K562 (cell line): ENCODE measurements at regions not wholly inside any gene's neighbourhood (a gene's known extent, or its start where the extent isn't known, plus 50 kb on each side); places are given as distances from the start of the nearest gene placed in this dataset.

Experiments
- ATAC-seq: fragments of 200-7000 bp; cut with Tn5 transposase; 3 replicates; pipeline ENCODE4 v1.9.1; 2020; ENCODE audit warnings: moderate library complexity
- BruUV-seq: library from RNA; stranded (reverse); fragments of 400-500 nt; replicated peaks from 2 replicates; lab custom pipeline; 2021; lab: Mats Ljungman, UMichigan
- CTCF ChIA-PET: fragments of 300-600 bp; formaldehyde crosslinking; extraction: SDS; loops from one replicate; lab custom pipeline; 2021; ENCODE audit warnings: low intra/inter-chr PET ratio; lab: Yijun Ruan, JAX
- POLR2A ChIA-PET: fragments of 300-600, 350-650 bp; sonication (Branson Sonifier 250); formaldehyde crosslinking; extraction: SDS; loops from one replicate; lab custom pipeline; 2021; ENCODE audit warnings: antibody characterized with exemption, inconsistent platforms; lab: Yijun Ruan, JAX
- DNase-seq, 4 experiments: peaks; one replicate each; pipeline versions ENCODE4 v3.0.0 to v3.0.0-alpha.2; 2011 to 2018; ENCODE audit warnings: low spot score in 3 of 4, mixed read lengths in 3 of 4; ENCODE audit errors: extremely low read depth in 1 of 4
- FAIRE-seq: peaks from 2 replicates; lab custom pipeline; 2011; peaks lifted over from hg19 to GRCh38; lab: Jason Lieb, UNC
- H2AFZ ChIP-seq: 2 replicates; pipeline ENCODE4 v1.6.0; 2011; ENCODE audit warnings: low read depth, low read length, control low read depth, inconsistent platforms
- H3K27ac ChIP-seq: fragments of 200-600 bp; 3 replicates; pipeline ENCODE4 v1.8.0; 2011; ENCODE audit warnings: low read depth, mild to moderate bottlenecking, control low read depth, inconsistent platforms, low read length, moderate library complexity, mixed read lengths; ENCODE audit errors: extremely low read depth
- H3K27me3 ChIP-seq, 2 experiments: fragments of 300-600 bp in 1 of 2; 2 replicates in 1 of 2; 3 replicates in 1 of 2; pipeline versions ENCODE4 v1.6.0 to v1.8.0; 2011; ENCODE audit warnings: inconsistent platforms in 2 of 2, low read length in 2 of 2, mild to moderate bottlenecking in 1 of 2, mixed read lengths in 1 of 2, moderate library complexity in 1 of 2; ENCODE audit not compliant: control insufficient read depth in 2 of 2, insufficient read depth in 2 of 2
- H3K36me3 ChIP-seq: fragments of 300-600 bp; 3 replicates; pipeline ENCODE4 v1.8.0; 2011; ENCODE audit warnings: mild to moderate bottlenecking, low read length, inconsistent platforms; ENCODE audit not compliant: control insufficient read depth, insufficient read depth
- H3K4me1 ChIP-seq, 2 experiments: fragments of 200-600 bp in 1 of 2; replicated peaks in 1 of 2; 2 replicates in 1 of 2; 3 replicates in 1 of 2; pipeline versions ENCODE4 v1.5.1 to v1.8.0; 2011; ENCODE audit warnings: inconsistent platforms in 2 of 2, low read length in 2 of 2, mild to moderate bottlenecking in 1 of 2, mixed read lengths in 1 of 2, moderate library complexity in 1 of 2; ENCODE audit not compliant: control insufficient read depth in 2 of 2, insufficient read depth in 2 of 2
- H3K4me2 ChIP-seq: 2 replicates; pipeline ENCODE4 v1.6.1; 2011; ENCODE audit warnings: low read length, control low read depth, inconsistent platforms, mixed read lengths; ENCODE audit not compliant: insufficient read depth
- H3K4me3 ChIP-seq: fragments of 200-600 bp; sonication (generic), shearing (Covaris generic); 2 replicates; pipeline ENCODE4 v1.5.1; 2016; ENCODE audit warnings: control low read depth, inconsistent platforms
- H3K79me2 ChIP-seq: fragments of 200-600 bp; 3 replicates; pipeline ENCODE4 v1.8.0; 2011; ENCODE audit warnings: low read length, inconsistent platforms; ENCODE audit not compliant: control insufficient read depth, insufficient read depth
- H3K9ac ChIP-seq, 2 experiments: 2 replicates each; pipeline versions ENCODE4 v1.6.0 to v1.6.1; 2011; ENCODE audit warnings: low read depth in 2 of 2, low read length in 2 of 2, control low read depth in 1 of 2, inconsistent platforms in 1 of 2, mild to moderate bottlenecking in 1 of 2, mixed read lengths in 1 of 2; ENCODE audit not compliant: insufficient read depth in 1 of 2
- H3K9me1 ChIP-seq: one replicate; pipeline ENCODE4 v1.6.0; 2011; ENCODE audit warnings: inconsistent platforms, mild to moderate bottlenecking, low read length, moderate library complexity; ENCODE audit not compliant: control insufficient read depth, insufficient read depth
- H3K9me3 ChIP-seq: replicated peaks from 2 replicates; pipeline ENCODE4 v1.5.1; 2011; ENCODE audit warnings: low read depth, low read length, inconsistent platforms; ENCODE audit not compliant: control insufficient read depth, insufficient read depth
- H4K20me1 ChIP-seq: replicated peaks from 2 replicates; pipeline ENCODE4 v1.6.1; 2011; ENCODE audit warnings: low read length, inconsistent platforms, mixed read lengths; ENCODE audit not compliant: control insufficient read depth, insufficient read depth
- ARNT ChIP-seq, 2 experiments: fragments of 450-650 bp; IDR thresholded peaks; 2 replicates each; pipeline ENCODE4 v1.6.1; 2016; ENCODE audit warnings: mild to moderate bottlenecking in 1 of 2
- ATF1 ChIP-seq, 2 experiments: fragments of 450-650 bp in 1 of 2; IDR thresholded peaks; 2 replicates each; pipeline ENCODE4 v1.6.1; 2016; ENCODE audit warnings: missing compliant biosample characterization in 1 of 2, missing genetic modification characterization in 1 of 2
- BCL6 ChIP-seq: fragments of 250-450 bp; sonication (Bioruptor Pico); IDR thresholded peaks from 2 replicates; pipeline ENCODE4 v1.4.0; 2020
- FOSL1 ChIP-seq: fragments of 200-800 bp; sonication (Bioruptor generic); conservative IDR thresholded peaks from 2 replicates; pipeline ENCODE4 v1.6.1; 2016; ENCODE audit warnings: missing genetic modification characterization, missing compliant biosample characterization
- FOXJ2 ChIP-seq: fragments of 200-800 bp; sonication (Bioruptor generic); IDR thresholded peaks from 2 replicates; pipeline ENCODE4 v1.6.1; 2016; ENCODE audit warnings: missing genetic modification characterization, missing compliant biosample characterization
- KAT2B ChIP-seq: IDR thresholded peaks from one replicate; pipeline ENCODE4 v1.6.1; 2012; ENCODE audit warnings: low read depth, mild to moderate bottlenecking, control low read depth, inconsistent platforms, low read length, moderate library complexity
- PHF21A ChIP-seq: fragments of 450-650 bp; IDR thresholded peaks from 2 replicates; pipeline ENCODE4 v1.6.1; 2017; ENCODE audit warnings: low read depth, borderline replicate concordance
- POLR2AphosphoS2 ChIP-seq: IDR thresholded peaks from 2 replicates; pipeline ENCODE4 v1.6.1; 2012; ENCODE audit warnings: low read length, improper control_type of control experiment
- TFAM ChIP-seq: fragments of 250-450 bp; sonication (Bioruptor Pico); conservative IDR thresholded peaks from 2 replicates; pipeline ENCODE4 v1.5.0; 2021; ENCODE audit warnings: mild to moderate bottlenecking, moderate library complexity
- ZNF140 ChIP-seq: fragments of 250-450 bp; sonication (Bioruptor Pico); IDR thresholded peaks from 2 replicates; pipeline ENCODE4 v1.8.0; 2021; ENCODE audit warnings: moderate library complexity, mild to moderate bottlenecking, inconsistent platforms
- ZNF184 ChIP-seq: sonication (generic); formaldehyde crosslinking; IDR thresholded peaks from 2 replicates; pipeline ENCODE4 v1.5.0; 2020; ENCODE audit warnings: missing genetic modification reagents
- ZNF695 ChIP-seq: fragments of 450-650 bp; formaldehyde crosslinking; IDR thresholded peaks from 2 replicates; pipeline ENCODE4 v1.4.0; 2020; ENCODE audit warnings: mild to moderate bottlenecking, moderate library complexity
- WGBS: fragments of 100-300 bp; shearing (Covaris generic); methylation state at CpG from one replicate; pipeline ENCODE4 v1.1.6; 2016; ENCODE audit warnings: low coverage, mixed read lengths; ENCODE audit not compliant: insufficient coverage; ENCODE audit errors: missing lambda C conversion rate; 5-methylcytosine and 5-hydroxymethylcytosine counted together
- in situ Hi-C: fragments of 300-500 bp; cut with MboI; formaldehyde crosslinking; loops from 4 replicates; pipeline ENCODE4 v1.15.0; 2018; ENCODE audit warnings: inconsistent platforms, mixed read lengths
- intact Hi-C: fragments of 100-400 bp; cut with micrococcal nuclease; formaldehyde crosslinking; loops from 2 replicates; pipeline ENCODE4 v1.14.2; 2022
- TF ChIP-seq, protein P1 (sequence below), 2 experiments: fragments of 450-650 bp; conservative IDR thresholded peaks; 2 replicates each; pipeline ENCODE4 v1.6.1; 2017; ENCODE audit warnings: mild to moderate bottlenecking in 2 of 2, moderate library complexity in 2 of 2
- TF ChIP-seq, protein P2 (sequence below), 2 experiments: fragments of 450-650 bp; formaldehyde crosslinking in 1 of 2; IDR thresholded peaks; 2 replicates each; pipeline versions ENCODE4 v1.4.0 to v1.6.1; 2014 to 2020; ENCODE audit warnings: mild to moderate bottlenecking in 2 of 2, borderline replicate concordance in 1 of 2, low read depth in 1 of 2

- TF ChIP-seq, protein P1, sequence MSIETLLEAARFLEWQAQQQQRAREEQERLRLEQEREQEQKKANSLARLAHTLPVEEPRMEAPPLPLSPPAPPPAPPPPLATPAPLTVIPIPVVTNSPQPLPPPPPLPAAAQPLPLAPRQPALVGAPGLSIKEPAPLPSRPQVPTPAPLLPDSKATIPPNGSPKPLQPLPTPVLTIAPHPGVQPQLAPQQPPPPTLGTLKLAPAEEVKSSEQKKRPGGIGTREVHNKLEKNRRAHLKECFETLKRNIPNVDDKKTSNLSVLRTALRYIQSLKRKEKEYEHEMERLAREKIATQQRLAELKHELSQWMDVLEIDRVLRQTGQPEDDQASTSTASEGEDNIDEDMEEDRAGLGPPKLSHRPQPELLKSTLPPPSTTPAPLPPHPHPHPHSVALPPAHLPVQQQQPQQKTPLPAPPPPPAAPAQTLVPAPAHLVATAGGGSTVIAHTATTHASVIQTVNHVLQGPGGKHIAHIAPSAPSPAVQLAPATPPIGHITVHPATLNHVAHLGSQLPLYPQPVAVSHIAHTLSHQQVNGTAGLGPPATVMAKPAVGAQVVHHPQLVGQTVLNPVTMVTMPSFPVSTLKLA (conservative IDR thresholded peaks at IDR 0.05) = no peak
- no peak for TF ChIP-seq PHF21A
- TF ChIP-seq FOXJ2 (tag) = no peak
Measured at GRCh38 chr3:4060064-4060463, 243.1 kb upstream of the SETMAR start (continued).

GRCh38 chr3:4060603-4061002 is 242.6 kb upstream of the SETMAR start:
- Histone ChIP-seq H2AFZ (no peak overlapping the region), H3K9me3 (no peaks in the 10 kb centered on the region), H3K27me3 (no peaks in the 10 kb centered on the region), H3K4me2 (no peak overlapping the region), H3K9me1 (no peaks in the 10 kb centered on the region), H3K36me3 (no peaks in the 10 kb centered on the region), H3K27ac (no peak overlapping the region), H3K4me1 (no peaks in the 10 kb centered on the region), H3K4me3 (no peak overlapping the region), H4K20me1 (no peaks in the 10 kb centered on the region), H3K79me2 (no peaks in the 10 kb centered on the region), H3K9ac (no peak overlapping the region)
- no TSS peak for BruUV-seq
- WGBS = 18% methylated on average over 1 of the region's 1 CpG
- in situ Hi-C loops = no loop called here
- ChIA-PET CTCF (no interaction called here), POLR2A (no interaction called here)
- intact Hi-C loops = no loop called here
- FAIRE-seq = no peak
- DNase-seq = no peak
- no peak for ATAC-seq
- TF ChIP-seq ATF1 (CRISPR knock-in tag; IDR thresholded peaks at IDR 0.05) = no peak
- no peak for TF ChIP-seq ATF1 (tag; IDR thresholded peaks at IDR 0.05)
- TF ChIP-seq ZNF140 (CRISPR knock-in tag) = no peak
- TF ChIP-seq TFAM (CRISPR knock-in tag) = no peak
- TF ChIP-seq KAT2B = no peak
- TF ChIP-seq POLR2AphosphoS2 = no peak
- TF ChIP-seq ZNF695 = no peak
- no peak for TF ChIP-seq FOSL1
- no peak for TF ChIP-seq ARNT (IDR thresholded peaks at IDR 0.05)
- TF ChIP-seq BCL6 (CRISPR knock-in tag) = no peak
- no peak for TF ChIP-seq ZNF184 (CRISPR knock-in tag)
- TF ChIP-seq, protein P2, sequence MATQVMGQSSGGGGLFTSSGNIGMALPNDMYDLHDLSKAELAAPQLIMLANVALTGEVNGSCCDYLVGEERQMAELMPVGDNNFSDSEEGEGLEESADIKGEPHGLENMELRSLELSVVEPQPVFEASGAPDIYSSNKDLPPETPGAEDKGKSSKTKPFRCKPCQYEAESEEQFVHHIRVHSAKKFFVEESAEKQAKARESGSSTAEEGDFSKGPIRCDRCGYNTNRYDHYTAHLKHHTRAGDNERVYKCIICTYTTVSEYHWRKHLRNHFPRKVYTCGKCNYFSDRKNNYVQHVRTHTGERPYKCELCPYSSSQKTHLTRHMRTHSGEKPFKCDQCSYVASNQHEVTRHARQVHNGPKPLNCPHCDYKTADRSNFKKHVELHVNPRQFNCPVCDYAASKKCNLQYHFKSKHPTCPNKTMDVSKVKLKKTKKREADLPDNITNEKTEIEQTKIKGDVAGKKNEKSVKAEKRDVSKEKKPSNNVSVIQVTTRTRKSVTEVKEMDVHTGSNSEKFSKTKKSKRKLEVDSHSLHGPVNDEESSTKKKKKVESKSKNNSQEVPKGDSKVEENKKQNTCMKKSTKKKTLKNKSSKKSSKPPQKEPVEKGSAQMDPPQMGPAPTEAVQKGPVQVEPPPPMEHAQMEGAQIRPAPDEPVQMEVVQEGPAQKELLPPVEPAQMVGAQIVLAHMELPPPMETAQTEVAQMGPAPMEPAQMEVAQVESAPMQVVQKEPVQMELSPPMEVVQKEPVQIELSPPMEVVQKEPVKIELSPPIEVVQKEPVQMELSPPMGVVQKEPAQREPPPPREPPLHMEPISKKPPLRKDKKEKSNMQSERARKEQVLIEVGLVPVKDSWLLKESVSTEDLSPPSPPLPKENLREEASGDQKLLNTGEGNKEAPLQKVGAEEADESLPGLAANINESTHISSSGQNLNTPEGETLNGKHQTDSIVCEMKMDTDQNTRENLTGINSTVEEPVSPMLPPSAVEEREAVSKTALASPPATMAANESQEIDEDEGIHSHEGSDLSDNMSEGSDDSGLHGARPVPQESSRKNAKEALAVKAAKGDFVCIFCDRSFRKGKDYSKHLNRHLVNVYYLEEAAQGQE (IDR thresholded peaks at IDR 0.05; ENCODE audit: borderline replicate concordance) = no peak
- TF ChIP-seq, protein P2 (CRISPR knock-in tag; IDR thresholded peaks at IDR 0.05; ENCODE audit: low read depth) = no peak
